HG03175 (cell line): ENCODE measurements at regions not wholly inside any gene's neighbourhood (a gene's known extent, or its start where the extent isn't known, plus 50 kb on each side); places are given as distances from the start of the nearest gene placed in this dataset.

Source experiments
- ATAC-seq: cut with Tn5 transposase; IDR thresholded peaks from one replicate; pipeline ENCODE4 v1.9.1; 2021; ENCODE audit warnings: mild to moderate bottlenecking, moderate library complexity; ENCODE audit not compliant: unreplicated experiment

DNA sequence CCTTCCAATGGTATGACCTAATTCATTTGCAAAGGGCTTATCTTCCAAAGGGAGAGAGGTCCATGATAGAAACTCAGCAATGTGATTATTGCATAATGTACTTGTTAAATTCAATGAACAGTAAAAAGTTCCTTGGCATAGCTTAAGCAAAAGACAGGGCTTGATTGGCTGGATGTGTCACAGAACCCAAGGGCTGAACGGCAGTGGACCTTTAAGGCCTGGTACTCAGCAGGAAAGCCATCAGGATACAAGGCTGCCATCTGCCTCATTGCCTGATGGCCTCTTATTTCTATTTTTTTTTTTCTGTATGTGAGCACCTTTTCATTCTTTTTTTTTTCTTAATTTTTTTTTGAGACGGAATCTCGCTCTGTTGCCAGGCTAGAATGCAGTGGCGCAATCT lies 208.9 kb upstream of the WSCD1 start:
- no peak for ATAC-seq

DNA sequence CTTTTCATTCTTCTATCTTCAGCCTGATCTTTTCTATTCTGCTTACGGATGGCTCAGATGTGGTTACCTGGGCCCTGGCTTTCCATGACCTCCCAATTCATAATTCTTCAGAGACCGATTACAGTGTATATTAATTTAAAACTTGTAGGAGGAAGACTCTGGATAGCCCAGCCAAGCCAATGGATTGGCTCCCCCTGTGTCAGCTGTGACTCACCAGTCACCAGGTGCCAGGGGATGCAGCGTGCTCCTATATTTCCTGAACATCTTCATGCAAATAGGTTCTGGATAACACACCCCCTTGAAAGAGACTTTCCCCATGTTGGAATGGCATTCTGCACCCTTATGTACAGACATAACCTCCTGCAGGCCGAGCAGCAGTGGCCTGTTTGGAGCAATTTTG lies 208.3 kb upstream of the WSCD1 start:
- no peak for ATAC-seq

GRCh38 chr17:5862395-5862794 lies 207.8 kb upstream of the WSCD1 start:
- ATAC-seq, result no peak

DNA sequence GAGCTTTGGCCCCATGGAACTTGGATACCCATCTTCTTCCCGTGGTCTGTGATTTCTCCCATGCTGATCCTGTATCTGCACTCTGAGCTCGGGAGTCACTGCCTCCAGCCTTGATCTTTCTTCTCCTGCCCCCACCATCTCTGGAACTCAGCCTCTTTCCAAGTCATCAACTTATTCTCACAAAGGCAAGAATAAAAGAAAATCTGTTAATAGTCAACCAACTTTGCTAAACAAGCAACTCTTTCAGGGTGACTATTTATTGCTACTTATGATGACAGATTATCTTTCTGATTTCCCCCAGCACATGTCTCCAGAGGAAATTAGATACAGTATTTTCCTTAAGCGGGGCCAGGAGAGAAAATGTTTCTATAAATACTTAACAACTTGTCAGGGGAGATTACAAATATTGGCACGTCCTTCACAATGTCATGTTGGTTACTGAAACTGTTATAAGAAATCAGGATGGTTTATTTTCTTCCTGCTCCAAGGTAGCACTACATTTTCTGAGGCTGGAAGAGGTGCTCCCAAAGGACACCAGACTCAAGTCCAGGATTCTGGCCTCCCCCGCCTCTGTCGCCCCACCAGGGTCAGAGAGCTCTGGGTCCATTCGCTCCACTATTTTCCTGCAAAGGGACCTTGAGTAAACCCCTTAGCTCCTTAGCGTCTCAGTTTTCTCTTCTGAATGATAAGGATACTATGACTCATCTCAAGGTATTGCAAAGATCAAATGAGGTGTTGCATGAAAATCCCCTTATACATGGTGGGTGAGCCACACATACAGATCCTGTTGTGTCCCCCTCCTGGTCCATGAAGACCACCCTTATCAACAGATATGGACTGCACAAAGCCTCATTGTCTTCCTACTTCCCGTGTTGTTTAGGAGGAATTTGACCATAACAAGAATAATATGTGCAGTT lies 205.2 kb upstream of the WSCD1 start:
- ATAC-seq, result no peak

DNA sequence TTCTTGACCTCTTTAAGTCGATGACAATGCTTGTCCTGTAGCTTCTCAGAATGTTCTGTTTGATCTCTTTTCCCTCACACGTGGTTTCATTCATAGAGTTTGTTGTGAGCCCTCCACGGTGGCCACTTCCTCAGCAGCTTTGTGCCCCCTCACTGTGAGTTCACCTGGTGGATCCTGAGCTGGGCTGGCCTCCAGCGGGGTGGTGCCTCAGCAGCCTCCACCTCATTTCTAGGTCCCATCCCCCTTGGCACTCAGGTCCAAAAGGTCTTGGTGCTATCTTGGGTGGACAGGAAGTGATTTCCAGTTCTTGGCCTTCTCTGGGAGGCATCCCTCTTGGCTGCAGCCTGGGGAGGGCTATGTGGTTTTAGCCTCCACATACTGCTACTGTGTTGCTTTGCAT lies 203.2 kb upstream of the WSCD1 start:
- no peak for ATAC-seq

DNA sequence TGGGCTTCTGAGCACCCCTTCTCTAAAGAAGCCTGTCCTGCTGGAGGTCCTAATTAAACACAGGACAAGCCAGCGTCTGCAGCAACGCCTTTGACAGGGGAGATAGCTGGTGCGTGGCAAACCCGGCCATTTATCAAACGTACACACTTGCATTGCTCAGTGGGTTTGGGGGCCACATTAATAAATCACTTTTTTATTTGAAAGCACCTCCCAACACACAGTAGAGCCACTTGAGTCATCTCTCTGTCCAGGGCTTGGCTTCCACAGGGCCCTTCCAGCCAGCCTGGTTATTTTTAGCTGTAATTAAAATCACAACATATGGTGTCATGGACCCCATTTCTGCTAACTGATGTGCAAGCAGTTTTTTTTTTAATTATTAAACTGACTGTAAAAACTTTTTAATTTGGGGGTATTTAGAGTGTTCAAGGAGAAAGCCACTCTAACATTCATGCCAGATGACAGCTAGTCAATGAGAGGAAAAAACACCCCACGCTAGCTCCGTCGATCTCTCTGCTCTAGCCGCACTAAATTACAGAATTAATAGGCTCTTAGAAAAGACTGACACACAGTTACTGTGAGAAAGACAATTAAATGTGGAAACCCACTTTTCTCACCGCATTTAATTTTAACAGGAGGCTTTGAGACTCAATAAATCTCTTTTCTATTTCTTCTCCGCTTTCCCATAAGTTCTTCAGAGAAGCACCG lies 201.0 kb upstream of the WSCD1 start:
- ATAC-seq, result no peak

GRCh38 chr17:5870231-5870953 lies 199.8 kb upstream of the WSCD1 start:
- no peak for ATAC-seq

DNA sequence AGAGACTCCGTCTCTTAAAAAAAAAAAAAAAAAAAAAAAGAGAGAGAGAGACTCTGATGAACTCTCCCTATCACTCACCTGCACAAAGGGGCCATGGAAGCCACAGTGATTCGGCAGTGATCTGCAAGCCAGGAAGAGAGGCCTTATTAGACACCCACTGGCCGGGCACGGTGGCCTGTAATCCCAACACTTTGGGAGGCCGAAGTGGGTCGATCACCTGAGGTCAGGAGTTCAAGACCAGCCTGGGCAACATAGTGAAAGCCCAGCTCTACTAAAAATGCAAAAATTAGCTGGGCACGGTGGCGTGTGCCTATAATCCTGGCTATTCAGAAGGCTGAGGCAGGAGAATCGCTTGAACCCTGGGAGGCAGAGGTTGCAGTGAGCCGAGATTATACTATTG lies 198.5 kb upstream of the WSCD1 start:
- ATAC-seq, result no peak

GRCh38 chr17:5872831-5873230 lies 197.3 kb upstream of the WSCD1 start:
- no peak for ATAC-seq

- ATAC-seq, result no peak
These were observed 196.4 kb upstream of the WSCD1 start for GRCh38 chr17:5873781-5874180.

GRCh38 chr17:5874486-5874885 lies 195.7 kb upstream of the WSCD1 start:
- no peak for ATAC-seq

DNA sequence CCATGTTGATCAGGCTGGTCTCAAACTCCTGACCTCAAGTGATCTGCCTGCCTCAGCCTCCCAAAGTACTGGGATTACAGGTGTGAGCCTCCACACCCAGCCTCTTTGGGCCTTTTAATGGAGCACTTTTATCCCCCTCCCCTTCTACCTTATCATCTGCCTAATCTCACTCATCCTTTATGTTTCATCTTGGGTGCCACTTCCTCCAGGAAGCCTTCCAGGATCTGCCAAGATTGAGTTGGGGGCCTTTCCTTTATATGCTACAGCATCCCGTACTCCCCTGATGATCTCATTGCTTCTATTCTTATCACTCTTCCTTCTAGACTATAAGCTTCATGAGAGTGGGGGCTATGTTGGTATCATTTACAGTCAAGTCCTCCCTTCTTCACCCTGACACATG lies 192.8 kb upstream of the WSCD1 start:
- no peak for ATAC-seq

- ATAC-seq, result no peak
These were observed 192.2 kb upstream of the WSCD1 start for GRCh38 chr17:5877948-5878347.

- no peak for ATAC-seq
These were observed 188.3 kb upstream of the WSCD1 start for GRCh38 chr17:5881849-5882248.

GRCh38 chr17:5883775-5884665 lies 186.2 kb upstream of the WSCD1 start:
- ATAC-seq, result no peak

- no peak for ATAC-seq
These were observed 184.8 kb upstream of the WSCD1 start for GRCh38 chr17:5885336-5885735.

DNA sequence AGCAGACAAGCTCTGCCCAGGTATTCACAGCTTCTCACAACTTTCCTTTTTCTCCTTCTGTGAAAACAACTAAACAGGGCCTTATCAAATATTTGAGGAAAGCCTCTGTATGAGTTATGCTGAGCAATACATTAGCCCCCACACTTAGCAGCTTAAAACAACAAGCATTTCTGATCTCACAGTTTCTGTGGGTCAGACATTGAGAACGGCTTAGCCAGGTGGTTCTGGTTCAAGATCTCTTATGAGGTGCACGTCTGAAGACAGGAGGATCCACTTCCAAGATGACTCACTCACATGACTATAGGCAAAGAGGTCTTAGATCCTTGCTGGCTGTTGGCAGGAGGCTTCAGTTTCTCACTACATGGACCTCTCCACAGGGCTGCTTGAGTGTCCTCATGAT lies 181.4 kb upstream of the WSCD1 start:
- ATAC-seq, result no peak

- ATAC-seq, result no peak
These were observed 177.1 kb upstream of the WSCD1 start for GRCh38 chr17:5892921-5893675.

DNA sequence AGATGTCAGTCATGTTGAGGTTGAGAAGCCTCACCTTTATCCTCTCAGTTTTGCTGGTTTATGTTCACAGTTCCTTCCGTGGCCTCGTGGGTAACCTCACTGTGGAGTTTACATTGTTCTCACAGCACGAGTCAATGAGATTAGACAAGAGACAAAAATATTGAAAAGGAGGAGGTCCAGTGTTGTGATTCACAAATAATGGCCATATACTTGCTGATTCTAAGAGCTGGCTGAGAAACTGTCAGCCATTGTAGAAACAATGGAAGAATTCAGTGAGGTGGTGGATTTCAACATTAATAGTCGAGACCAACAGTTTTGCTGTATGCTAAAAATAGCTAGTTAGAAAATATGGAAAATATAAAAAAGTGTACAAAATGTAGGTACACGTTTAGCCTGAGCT lies 176.4 kb upstream of the WSCD1 start:
- ATAC-seq, result no peak

DNA sequence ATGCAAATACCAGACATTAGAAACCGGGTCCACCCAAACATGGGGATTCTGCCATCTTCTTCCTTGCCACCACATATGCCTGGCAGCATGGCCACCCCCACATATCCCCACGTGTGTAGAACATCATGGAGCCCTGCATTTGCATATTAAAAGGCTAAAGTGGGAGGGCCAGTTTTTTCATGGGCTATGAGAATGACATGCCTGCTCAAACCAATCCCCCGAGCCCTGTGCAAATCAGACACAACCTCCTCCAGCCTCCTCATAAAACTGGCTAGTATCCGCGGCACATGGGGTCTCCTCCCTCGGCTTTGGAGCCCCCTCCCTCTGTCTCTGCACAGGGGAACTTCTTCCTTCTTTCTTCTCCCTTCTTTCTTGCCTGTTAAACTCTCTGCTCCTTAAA lies 174.9 kb upstream of the WSCD1 start:
- no peak for ATAC-seq
